Osteocyte (in vitro differentiated cells): ENCODE measurements at regions not wholly inside any gene's neighbourhood (a gene's known extent, or its start where the extent isn't known, plus 50 kb on each side); places are given as distances from the start of the nearest gene placed in this dataset.

Experiments
- DNase-seq: peaks from one replicate; pipeline ENCODE4 v3.0.0; 2021; ENCODE audit warnings: mixed read lengths; ENCODE audit not compliant: unreplicated experiment; ENCODE audit errors: extremely low spot score
- H3K27ac Mint-ChIP-seq: one replicate; pipeline ENCODE4 v1.8.0; 2021; ENCODE audit warnings: mild to moderate bottlenecking, mixed read lengths; ENCODE audit not compliant: unreplicated experiment
- H3K27me3 Mint-ChIP-seq: one replicate; pipeline ENCODE4 v1.8.0; 2021; ENCODE audit warnings: mixed read lengths; ENCODE audit not compliant: unreplicated experiment
- H3K36me3 Mint-ChIP-seq: one replicate; pipeline ENCODE4 v1.8.0; 2021; ENCODE audit warnings: mixed read lengths; ENCODE audit not compliant: unreplicated experiment
- H3K4me1 Mint-ChIP-seq: one replicate; pipeline ENCODE4 v1.8.0; 2021; ENCODE audit warnings: mixed read lengths; ENCODE audit not compliant: unreplicated experiment
- H3K4me3 Mint-ChIP-seq: one replicate; pipeline ENCODE4 v1.8.0; 2021; ENCODE audit warnings: mild to moderate bottlenecking, moderate library complexity, mixed read lengths; ENCODE audit not compliant: unreplicated experiment
- H3K9me3 Mint-ChIP-seq: one replicate; pipeline ENCODE4 v1.8.0; 2021; ENCODE audit warnings: mixed read lengths; ENCODE audit not compliant: unreplicated experiment
- TF ChIP-seq, protein P1 (sequence below): fragments of 200-600 bp; sonication (generic); IDR thresholded peaks from 2 replicates; pipeline ENCODE4 v1.5.0; 2021; ENCODE audit warnings: antibody characterized with exemption, mild to moderate bottlenecking, moderate library complexity

DNA sequence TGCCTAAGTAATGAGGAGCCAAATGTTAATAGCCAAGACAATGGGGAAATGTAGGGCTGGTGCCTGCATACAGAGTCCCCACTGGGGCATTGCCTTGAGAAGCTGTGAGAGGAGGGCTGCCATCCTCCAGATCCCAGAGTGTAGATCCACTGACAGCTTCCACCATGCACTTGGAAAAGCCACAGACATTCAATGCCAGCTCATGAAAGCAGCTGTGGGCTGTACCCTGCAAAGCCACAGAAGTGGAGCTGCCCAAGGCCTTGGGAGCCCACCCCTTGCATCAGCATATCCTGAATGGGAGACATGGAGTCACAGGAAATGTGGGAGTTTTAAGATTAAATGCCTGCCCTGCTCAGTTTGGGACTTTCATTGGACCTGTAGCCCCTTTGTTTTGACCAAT is 244.7 kb downstream of the BTG1 start:
- H3K36me3 Mint-ChIP-seq: no peaks in the 10 kb centered on the region
- H3K27me3 Mint-ChIP-seq: no peaks in the 10 kb centered on the region
- peaks cover 13% of the 10 kb centered on the region for H3K9me3 Mint-ChIP-seq
- TF ChIP-seq, protein P1, sequence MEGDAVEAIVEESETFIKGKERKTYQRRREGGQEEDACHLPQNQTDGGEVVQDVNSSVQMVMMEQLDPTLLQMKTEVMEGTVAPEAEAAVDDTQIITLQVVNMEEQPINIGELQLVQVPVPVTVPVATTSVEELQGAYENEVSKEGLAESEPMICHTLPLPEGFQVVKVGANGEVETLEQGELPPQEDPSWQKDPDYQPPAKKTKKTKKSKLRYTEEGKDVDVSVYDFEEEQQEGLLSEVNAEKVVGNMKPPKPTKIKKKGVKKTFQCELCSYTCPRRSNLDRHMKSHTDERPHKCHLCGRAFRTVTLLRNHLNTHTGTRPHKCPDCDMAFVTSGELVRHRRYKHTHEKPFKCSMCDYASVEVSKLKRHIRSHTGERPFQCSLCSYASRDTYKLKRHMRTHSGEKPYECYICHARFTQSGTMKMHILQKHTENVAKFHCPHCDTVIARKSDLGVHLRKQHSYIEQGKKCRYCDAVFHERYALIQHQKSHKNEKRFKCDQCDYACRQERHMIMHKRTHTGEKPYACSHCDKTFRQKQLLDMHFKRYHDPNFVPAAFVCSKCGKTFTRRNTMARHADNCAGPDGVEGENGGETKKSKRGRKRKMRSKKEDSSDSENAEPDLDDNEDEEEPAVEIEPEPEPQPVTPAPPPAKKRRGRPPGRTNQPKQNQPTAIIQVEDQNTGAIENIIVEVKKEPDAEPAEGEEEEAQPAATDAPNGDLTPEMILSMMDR: no peak
- H3K27ac Mint-ChIP-seq: no peak overlapping the region
- no peak for DNase-seq
- no peaks in the 10 kb centered on the region for H3K4me1 Mint-ChIP-seq
- no peak overlapping the region for H3K4me3 Mint-ChIP-seq

DNA sequence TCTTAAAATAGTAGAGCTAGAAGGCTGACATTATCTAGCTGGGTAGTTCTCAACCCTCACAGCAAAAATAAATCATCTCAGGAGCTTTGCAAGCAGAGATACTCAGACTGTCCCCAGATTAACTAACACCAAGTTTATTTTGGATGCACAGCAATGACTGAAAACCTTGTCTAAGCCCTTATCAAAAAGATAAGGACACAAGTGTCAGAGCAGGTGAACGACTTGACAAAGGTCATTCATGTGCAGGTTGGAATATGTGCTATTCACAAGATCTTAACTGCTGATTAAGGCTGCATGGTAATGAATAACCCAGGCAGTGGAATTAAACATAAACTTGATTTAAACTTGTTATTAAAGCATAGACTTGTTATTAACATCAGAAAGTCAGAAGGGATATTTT is 246.6 kb downstream of the BTG1 start:
- H3K4me3 Mint-ChIP-seq: no peak overlapping the region
- no peaks in the 10 kb centered on the region for H3K27me3 Mint-ChIP-seq
- H3K27ac Mint-ChIP-seq: no peak overlapping the region
- peaks cover 7% of the 10 kb centered on the region for H3K9me3 Mint-ChIP-seq
- DNase-seq: no peak
- H3K4me1 Mint-ChIP-seq: no peaks in the 10 kb centered on the region
- TF ChIP-seq, protein P1: no peak
- no peaks in the 10 kb centered on the region for H3K36me3 Mint-ChIP-seq

DNA sequence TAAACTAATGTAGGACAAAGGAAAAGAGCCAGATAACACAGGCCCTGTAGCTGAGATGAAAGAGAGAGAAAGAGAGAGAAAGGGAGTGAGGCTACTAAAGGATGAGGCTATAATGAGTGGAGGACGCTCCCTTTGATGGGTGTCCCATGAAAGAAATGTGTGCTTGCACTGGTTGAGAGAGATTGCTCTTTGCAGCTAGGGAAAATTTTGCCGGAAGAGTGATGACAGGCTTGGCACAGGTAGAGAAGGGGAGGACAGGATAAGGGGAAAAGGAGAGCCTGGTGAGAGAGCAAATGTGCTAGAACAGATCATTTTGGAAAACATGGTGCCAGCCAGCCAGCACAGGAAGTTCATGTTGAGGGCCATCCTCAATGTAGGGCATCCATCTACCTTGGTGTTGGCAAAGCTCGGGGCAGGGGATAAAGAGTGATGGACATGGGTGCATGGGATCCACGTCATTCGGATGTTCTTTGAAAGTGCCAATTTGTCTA is 248.6 kb downstream of the BTG1 start:
- H3K4me3 Mint-ChIP-seq: no peak overlapping the region
- DNase-seq: no peak
- H3K27me3 Mint-ChIP-seq: no peaks in the 10 kb centered on the region
- no peaks in the 10 kb centered on the region for H3K36me3 Mint-ChIP-seq
- no peak overlapping the region for H3K27ac Mint-ChIP-seq
- TF ChIP-seq, protein P1: no peak
- H3K4me1 Mint-ChIP-seq: no peaks in the 10 kb centered on the region
- H3K9me3 Mint-ChIP-seq: no peaks in the 10 kb centered on the region

DNA sequence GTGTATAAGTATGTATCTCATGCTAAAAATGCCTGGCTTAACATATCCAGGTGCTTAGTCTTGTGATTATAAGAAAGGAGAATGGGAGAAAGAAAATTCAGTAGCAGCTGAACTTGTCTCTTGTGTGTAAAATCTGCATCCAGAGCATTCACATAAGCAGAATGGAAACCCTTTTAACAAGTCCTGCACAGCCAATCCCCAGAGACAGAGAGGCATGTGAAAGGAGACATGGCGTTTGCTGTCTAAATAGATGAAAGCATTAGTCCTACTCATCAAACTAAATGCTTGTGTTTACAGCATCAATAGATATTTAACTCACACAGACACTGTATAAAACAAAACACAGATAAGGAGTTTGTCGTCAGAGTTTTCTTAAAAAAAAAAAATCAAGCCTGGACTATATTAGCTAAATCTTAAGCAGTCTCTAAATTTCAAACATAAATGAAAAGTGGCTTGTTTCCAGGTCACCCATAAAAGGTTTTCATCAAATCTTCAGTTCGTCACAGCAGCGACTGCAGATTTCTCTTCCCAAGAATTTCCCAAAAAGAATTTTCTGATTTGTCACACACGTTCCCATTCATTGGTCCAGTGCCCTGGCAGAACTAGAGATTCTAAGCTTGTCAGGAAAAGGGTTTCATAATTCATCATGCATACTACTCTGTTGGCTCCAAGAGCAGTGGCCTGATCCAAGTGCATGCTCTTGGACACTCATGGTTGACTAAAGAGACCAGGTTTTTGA is 249.2 kb downstream of the BTG1 start:
- H3K27ac Mint-ChIP-seq: no peak overlapping the region
- no peak overlapping the region for H3K4me3 Mint-ChIP-seq
- H3K4me1 Mint-ChIP-seq: no peaks in the 10 kb centered on the region
- no peaks in the 10 kb centered on the region for H3K36me3 Mint-ChIP-seq
- TF ChIP-seq, protein P1: no peak
- H3K9me3 Mint-ChIP-seq: no peaks in the 10 kb centered on the region
- no peaks in the 10 kb centered on the region for H3K27me3 Mint-ChIP-seq
- DNase-seq: no peak

DNA sequence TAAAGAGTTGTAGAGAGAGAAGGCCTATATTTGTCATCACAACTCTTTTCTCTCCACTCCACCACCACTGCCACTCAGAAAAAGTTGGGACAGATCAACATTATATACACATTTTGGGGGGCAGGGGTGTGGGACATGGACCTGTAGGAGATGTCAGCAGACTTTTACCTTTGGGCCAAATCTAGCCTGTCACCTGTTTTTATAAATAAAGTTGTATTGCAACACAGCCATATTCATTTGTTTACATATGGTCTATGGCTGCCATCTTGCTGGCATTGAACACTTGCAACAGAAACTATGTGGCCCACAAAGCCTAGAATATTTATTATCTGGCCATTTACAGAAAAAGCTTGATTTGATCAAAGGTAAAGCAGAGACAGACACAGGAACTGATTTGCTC is 250.7 kb downstream of the BTG1 start:
- peaks cover 6% of the 10 kb centered on the region for H3K4me1 Mint-ChIP-seq
- no peaks in the 10 kb centered on the region for H3K27me3 Mint-ChIP-seq
- TF ChIP-seq, protein P1: no peak
- no peak for DNase-seq
- H3K9me3 Mint-ChIP-seq: no peaks in the 10 kb centered on the region
- no peaks in the 10 kb centered on the region for H3K36me3 Mint-ChIP-seq
- H3K27ac Mint-ChIP-seq: no peak overlapping the region
- H3K4me3 Mint-ChIP-seq: no peak overlapping the region
